HepG2 (cell line): ENCODE measurements at regions not wholly inside any gene's neighbourhood (a gene's known extent, or its start where the extent isn't known, plus 50 kb on each side); places are given as distances from the start of the nearest gene placed in this dataset.

Experiments
- ATAC-seq: fragments of 200-7000 bp; cut with Tn5 transposase; 3 replicates; pipeline ENCODE4 v1.9.1; 2020; ENCODE audit warnings: mild to moderate bottlenecking, moderate library complexity
- BruUV-seq: library from RNA; stranded (reverse); fragments of 400-500 nt; replicated peaks from 2 replicates; lab custom pipeline; 2021; lab: Mats Ljungman, UMichigan
- CTCF ChIA-PET: fragments of 300-600 bp; formaldehyde crosslinking; extraction: SDS; loops from one replicate; lab custom pipeline; 2021; ENCODE audit warnings: low total read pairs, inconsistent platforms, low intra/inter-chr PET ratio; lab: Yijun Ruan, JAX
- POLR2A ChIA-PET: fragments of 350-600 bp; sonication (Branson Sonifier 250); formaldehyde crosslinking; loops from one replicate; lab custom pipeline; 2020; ENCODE audit warnings: antibody characterized with exemption, inconsistent platforms; lab: Yijun Ruan, JAX
- DNase-seq: peaks from one replicate; pipeline ENCODE4 v3.0.0-alpha.2; 2015; ENCODE audit warnings: low spot score
- FAIRE-seq: peaks from 3 replicates; lab custom pipeline; 2011; peaks lifted over from hg19 to GRCh38; lab: Jason Lieb, UNC
- H2AFZ ChIP-seq: one replicate; pipeline ENCODE4 v1.6.1; 2011; ENCODE audit warnings: low read length, inconsistent platforms
- H3K27ac ChIP-seq: fragments of 300-600 bp; 3 replicates; pipeline ENCODE4 v1.8.0; 2011; ENCODE audit warnings: mixed run types, mild to moderate bottlenecking, mixed read lengths, low read length, inconsistent platforms; ENCODE audit not compliant: insufficient read depth; ENCODE audit errors: extremely low read length
- H3K27me3 ChIP-seq, 2 experiments: fragments of 200-600 bp in 1 of 2; 2 replicates in 1 of 2; 3 replicates in 1 of 2; pipeline versions ENCODE4 v1.6.0 to v1.8.0; 2011; ENCODE audit warnings: low read length in 2 of 2, mild to moderate bottlenecking in 2 of 2, moderate library complexity in 2 of 2, inconsistent platforms in 1 of 2; ENCODE audit not compliant: insufficient read depth in 2 of 2, control insufficient read depth in 1 of 2
- H3K36me3 ChIP-seq, 2 experiments: fragments of 200-600 bp in 1 of 2; replicated peaks in 1 of 2; 2 replicates in 1 of 2; 3 replicates in 1 of 2; pipeline versions ENCODE4 v1.5.1 to v1.8.0; 2011; ENCODE audit warnings: low read length in 2 of 2, inconsistent platforms in 1 of 2; ENCODE audit not compliant: insufficient read depth in 2 of 2, control insufficient read depth in 1 of 2
- H3K4me1 ChIP-seq: 2 replicates; pipeline ENCODE4 v1.5.1; 2012; ENCODE audit warnings: low read length, inconsistent platforms; ENCODE audit not compliant: insufficient read depth
- H3K4me2 ChIP-seq: 2 replicates; pipeline ENCODE4 v1.6.0; 2011; ENCODE audit warnings: low read depth, low read length, inconsistent platforms
- H3K4me3 ChIP-seq, 3 experiments: fragments of 200-600 bp in 1 of 3; sonication (generic), shearing (Covaris generic) in 1 of 3; replicated peaks in 1 of 3; 2 replicates each; pipeline ENCODE4 v1.5.1; 2011 to 2016; ENCODE audit warnings: low read length in 3 of 3, inconsistent platforms in 2 of 3, low read depth in 2 of 3, mild to moderate bottlenecking in 2 of 3, control low read depth in 1 of 3, mixed read lengths in 1 of 3; ENCODE audit not compliant: insufficient read depth in 1 of 3
- H3K79me2 ChIP-seq: one replicate; pipeline ENCODE4 v1.6.1; 2011; ENCODE audit warnings: low read length, inconsistent platforms; ENCODE audit not compliant: insufficient read depth
- H3K9ac ChIP-seq: 2 replicates; pipeline ENCODE4 v1.6.0; 2011; ENCODE audit warnings: mild to moderate bottlenecking, low read depth, low read length, inconsistent platforms; ENCODE audit not compliant: insufficient read depth
- H3K9me3 ChIP-seq: 2 replicates; pipeline ENCODE4 v1.5.1; 2012; ENCODE audit warnings: mild to moderate bottlenecking, low read length
- H4K20me1 ChIP-seq: 2 replicates; pipeline ENCODE4 v1.6.0; 2011; ENCODE audit warnings: inconsistent platforms, mild to moderate bottlenecking, low read length, moderate library complexity; ENCODE audit not compliant: insufficient read depth
- GABPA ChIP-seq, 2 experiments: IDR thresholded peaks; 2 replicates each; pipeline ENCODE4 v1.6.1; 2011 to 2016; ENCODE audit warnings: low read depth in 2 of 2, low read length in 1 of 2, missing biosample characterization in 1 of 2, missing genetic modification characterization in 1 of 2
- GABPB1 ChIP-seq: IDR thresholded peaks from 2 replicates; pipeline ENCODE4 v1.6.1; 2016; ENCODE audit warnings: mild to moderate bottlenecking, missing genetic modification reagents, moderate library complexity, missing compliant biosample characterization
- MIER3 ChIP-seq: IDR thresholded peaks from 2 replicates; pipeline ENCODE4 v1.6.1; 2016; ENCODE audit warnings: missing compliant biosample characterization, borderline replicate concordance
- NR2C2 ChIP-seq: sonication (generic); formaldehyde crosslinking; IDR thresholded peaks from 2 replicates; pipeline ENCODE4 v1.4.0; 2020; ENCODE audit warnings: missing genetic modification reagents, mild to moderate bottlenecking, moderate library complexity, borderline replicate concordance
- SAFB2 ChIP-seq: sonication (generic); formaldehyde crosslinking; IDR thresholded peaks from 2 replicates; pipeline ENCODE4 v1.5.1; 2020; ENCODE audit warnings: missing genetic modification reagents, low read depth, mild to moderate bottlenecking, borderline replicate concordance
- ZNF343 ChIP-seq: sonication (generic); formaldehyde crosslinking; IDR thresholded peaks from 2 replicates; pipeline ENCODE4 v1.4.0; 2020; ENCODE audit warnings: mild to moderate bottlenecking, missing genetic modification reagents
- ZNF572 ChIP-seq: sonication (generic); formaldehyde crosslinking; IDR thresholded peaks from 2 replicates; pipeline ENCODE4 v1.5.1; 2020; ENCODE audit warnings: mild to moderate bottlenecking, missing genetic modification reagents
- ZNF576 ChIP-seq: sonication (generic); formaldehyde crosslinking; IDR thresholded peaks from 2 replicates; pipeline ENCODE4 v1.4.0; 2020; ENCODE audit warnings: mild to moderate bottlenecking, missing genetic modification reagents
- WGBS: methylation state at CpG from one replicate; pipeline ENCODE4 v1.1.6; 2017; ENCODE audit warnings: low lambda C conversion rate; 5-methylcytosine and 5-hydroxymethylcytosine counted together
- in situ Hi-C: cut with HindIII; loops from 2 replicates; pipeline ENCODE4 v1.10.0; 2017; ENCODE audit warnings: low pct_unique_long_range_greater_than_20kb; ENCODE audit not compliant: extremely low pct_ligation_motif_present
- intact Hi-C: fragments of 100-400 bp; cut with micrococcal nuclease; formaldehyde crosslinking; loops from one replicate; pipeline ENCODE4 v1.10.0; 2022; ENCODE audit not compliant: unreplicated experiment
- TF ChIP-seq, protein P1 (sequence below): sonication (generic); formaldehyde crosslinking; IDR thresholded peaks from 2 replicates; pipeline ENCODE4 v1.4.0; 2020; ENCODE audit warnings: mild to moderate bottlenecking, missing genetic modification reagents

GRCh38 chr2:188227713-188228112 lies 64.0 kb upstream of the GULP1 start:
- POLR2A ChIA-PET, result no interaction called here
- Histone ChIP-seq H3K9me3 (no peaks in the 10 kb centered on the region), H3K36me3 (no peaks in the 10 kb centered on the region), H2AFZ (peak overlapping the region; percentile 61), H4K20me1 (no peaks in the 10 kb centered on the region), H3K4me3 (no peak overlapping the region), H3K4me1 (no peaks in the 10 kb centered on the region), H3K27me3 (peaks cover 0 to 3% of the 10 kb centered on the region in 2 experiments; a peak in 1 of 5 replicates), H3K79me2 (no peaks in the 10 kb centered on the region), H3K4me2 (no peak overlapping the region), H3K9ac (no peak overlapping the region), H3K27ac (no peak overlapping the region)
- TF ChIP-seq ZNF343 (CRISPR knock-in tag) (no peak), MIER3 (CRISPR knock-in tag) (no peak), NR2C2 (CRISPR knock-in tag) (peak; percentile 74), SAFB2 (CRISPR knock-in tag) (no peak), ZNF572 (CRISPR knock-in tag) (no peak), GABPA (IDR thresholded peaks at IDR 0.05; ENCODE audit: low read depth, low read length) (no peak), GABPA (CRISPR knock-in tag; IDR thresholded peaks at IDR 0.05; ENCODE audit: low read depth) (peak; percentile 59), ZNF576 (CRISPR knock-in tag) (no peak), GABPB1 (CRISPR knock-in tag) (peak; percentile 44; the same call in 1 of the 2 replicates)
- TF ChIP-seq, protein P1, sequence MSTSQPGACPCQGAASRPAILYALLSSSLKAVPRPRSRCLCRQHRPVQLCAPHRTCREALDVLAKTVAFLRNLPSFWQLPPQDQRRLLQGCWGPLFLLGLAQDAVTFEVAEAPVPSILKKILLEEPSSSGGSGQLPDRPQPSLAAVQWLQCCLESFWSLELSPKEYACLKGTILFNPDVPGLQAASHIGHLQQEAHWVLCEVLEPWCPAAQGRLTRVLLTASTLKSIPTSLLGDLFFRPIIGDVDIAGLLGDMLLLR, result no peak
- BruUV-seq, result no TSS peak
- DNase-seq (no peak), FAIRE-seq (no peak), ATAC-seq (peak; percentile 38)
- intact Hi-C loops (no loop called here), in situ Hi-C loops (no loop called here)
- CTCF ChIA-PET, result no interaction called here
- WGBS, result 8% methylated on average over 8 of the region's 8 CpGs
